H1 (cell line): ENCODE measurements at regions not wholly inside any gene's neighbourhood (a gene's known extent, or its start where the extent isn't known, plus 50 kb on each side); places are given as distances from the start of the nearest gene placed in this dataset.

Source experiments
- SIN3A ChIP-seq, 2 experiments: IDR thresholded peaks in 1 of 2; conservative IDR thresholded peaks in 1 of 2; 2 replicates each; pipeline ENCODE4 v1.6.1; 2011 to 2012; ENCODE audit warnings: low read length in 2 of 2, improper control_type of control experiment in 1 of 2, low read depth in 1 of 2, mild to moderate bottlenecking in 1 of 2
- TAF7 ChIP-seq: optimal IDR thresholded peaks from 2 replicates; pipeline ENCODE3; 2011; ENCODE audit warnings: low read depth, mild to moderate bottlenecking, inconsistent platforms, low read length, moderate library complexity, borderline replicate concordance
- TEAD4 ChIP-seq: IDR thresholded peaks from 2 replicates; pipeline ENCODE4 v1.6.1; 2012; ENCODE audit warnings: low read depth, low read length, inconsistent platforms, mixed read lengths

DNA sequence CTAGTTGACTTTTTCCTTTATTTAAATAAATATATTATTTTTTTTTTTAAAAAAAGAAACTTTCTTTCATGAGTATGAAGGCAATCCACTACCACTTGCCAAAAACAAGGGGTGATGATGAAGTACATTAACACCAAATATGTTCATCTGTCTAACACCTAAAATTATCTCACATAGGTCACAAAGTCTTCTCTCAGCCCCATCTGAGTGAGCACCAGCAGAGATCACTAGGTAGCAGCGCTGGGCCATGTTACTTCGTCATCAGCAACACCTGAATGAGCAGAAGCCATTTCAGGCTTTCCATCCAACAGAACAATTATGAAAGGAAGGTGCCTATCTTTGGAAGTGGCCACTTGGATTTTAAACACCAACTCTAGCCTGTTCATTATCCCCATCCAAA is 811.6 kb upstream of the AMELY start (continued):
- no peak for TF ChIP-seq SIN3A (conservative IDR thresholded peaks at IDR 0.05 in 1 of 2, IDR thresholded peaks at IDR 0.05 in 1 of 2; ENCODE audit: low read depth in 1 of 2, low read length in 2 of 2)
- no peak for TF ChIP-seq TEAD4
- no peak for TF ChIP-seq TAF7
